GM19324 (cell line): ENCODE measurements at regions not wholly inside any gene's neighbourhood (a gene's known extent, or its start where the extent isn't known, plus 50 kb on each side); places are given as distances from the start of the nearest gene placed in this dataset.
"Not testable (repeated sequence)": the region's sequence is repeated elsewhere in the genome, so short reads cannot be mapped to it uniquely, and the experiment has no call there.

Experiments used
- ATAC-seq: cut with Tn5 transposase; IDR thresholded peaks from one replicate; pipeline ENCODE4 v1.9.1; 2021; ENCODE audit warnings: mild to moderate bottlenecking, moderate library complexity; ENCODE audit not compliant: unreplicated experiment, low FRiP score

- no peak for ATAC-seq
These were observed 630.5 kb downstream of the TDRD15 start for GRCh38 chr2:21754164-21754788.

- ATAC-seq, result no peak
These were observed 634.1 kb downstream of the TDRD15 start for GRCh38 chr2:21757805-21758430.

GRCh38 chr2:21759819-21760218, 636.1 kb downstream of the TDRD15 start:
- no peak for ATAC-seq

- ATAC-seq, result no peak
These were observed 637.6 kb downstream of the TDRD15 start for GRCh38 chr2:21761361-21761760.

- no peak for ATAC-seq
These were observed 639.7 kb downstream of the TDRD15 start for GRCh38 chr2:21763501-21763900.

GRCh38 chr2:21770787-21771186, 647.0 kb downstream of the TDRD15 start:
- no peak for ATAC-seq

- ATAC-seq, result no peak
These were observed 648.9 kb downstream of the TDRD15 start for GRCh38 chr2:21772624-21773023.

GRCh38 chr2:21773168-21773567, 649.4 kb downstream of the TDRD15 start:
- no peak for ATAC-seq

GRCh38 chr2:21774691-21775368, 651.1 kb downstream of the TDRD15 start:
- ATAC-seq, result no peak

- no peak for ATAC-seq
These were observed 656.0 kb downstream of the TDRD15 start for GRCh38 chr2:21779786-21780185.

GRCh38 chr2:21781962-21782361, 658.2 kb downstream of the TDRD15 start:
- no peak for ATAC-seq

- ATAC-seq, result no peak
These were observed 659.1 kb downstream of the TDRD15 start for GRCh38 chr2:21782866-21783265.

GRCh38 chr2:21787941-21788340, 664.2 kb downstream of the TDRD15 start:
- no peak for ATAC-seq

GRCh38 chr2:21790311-21790710, 666.5 kb downstream of the TDRD15 start:
- not testable (repeated sequence) for ATAC-seq

GRCh38 chr2:21792571-21792970, 668.8 kb downstream of the TDRD15 start:
- ATAC-seq, result no peak

- no peak for ATAC-seq
These were observed 669.7 kb downstream of the TDRD15 start for GRCh38 chr2:21793461-21793860.

GRCh38 chr2:21794611-21795010, 670.8 kb downstream of the TDRD15 start:
- no peak for ATAC-seq

- ATAC-seq, result no peak
These were observed 676.6 kb downstream of the TDRD15 start for GRCh38 chr2:21800356-21800755.

GRCh38 chr2:21803550-21803949, 679.8 kb downstream of the TDRD15 start:
- ATAC-seq, result no peak

- no peak for ATAC-seq
These were observed 680.4 kb downstream of the TDRD15 start for GRCh38 chr2:21804151-21804550.

GRCh38 chr2:21811541-21811940, 687.8 kb downstream of the TDRD15 start:
- no peak for ATAC-seq

GRCh38 chr2:21812766-21813165, 689.0 kb downstream of the TDRD15 start:
- no peak for ATAC-seq
